B cell (primary cell): ENCODE measurements at regions not wholly inside any gene's neighbourhood (a gene's known extent, or its start where the extent isn't known, plus 50 kb on each side); places are given as distances from the start of the nearest gene placed in this dataset.

Experiments
- ATAC-seq: fragments of 200-7000 bp; cut with Tn5 transposase; one replicate; pipeline ENCODE4 v1.10.0; 2021; ENCODE audit warnings: low read depth, mild to moderate bottlenecking, moderate number of reproducible peaks, moderate library complexity
- CTCF ChIA-PET: fragments of 350-600 bp; sonication (Branson Sonifier 250); formaldehyde crosslinking; loops from one replicate; lab custom pipeline; 2021; ENCODE audit warnings: antibody characterized with exemption, inconsistent platforms; lab: Charles Lee
- POLR2A ChIA-PET: fragments of 350-600 bp; sonication (Branson Sonifier 250); formaldehyde crosslinking; loops from one replicate; lab custom pipeline; 2021; ENCODE audit warnings: antibody characterized with exemption; lab: Charles Lee
- DNase-seq: peaks from one replicate; pipeline ENCODE4 v3.0.0; 2013
- H2AFZ ChIP-seq: 2 replicates; pipeline ENCODE4 v1.6.1; 2012; ENCODE audit warnings: mild to moderate bottlenecking, low read depth, low read length; ENCODE audit not compliant: insufficient read depth, poor library complexity, severe bottlenecking
- H3K27ac ChIP-seq, 2 donors: 1 replicate in 1 of 2; 2 replicates in 1 of 2; pipeline ENCODE4 v1.5.1; 2012 to 2013; ENCODE audit warnings: low read length in 2 of 2, mild to moderate bottlenecking in 2 of 2, moderate library complexity in 1 of 2
- H3K27me3 ChIP-seq, 4 experiments: fragments of 200-600 bp in 1 of 4; sonication (generic) in 1 of 4; replicated peaks in 1 of 4; 1 replicate in 2 of 4; 2 replicates in 2 of 4; pipeline versions ENCODE4 v1.6.1 to v1.7.0; 2013 to 2016; ENCODE audit warnings: low read length in 3 of 4, mild to moderate bottlenecking in 2 of 4, mixed read lengths in 1 of 4, moderate library complexity in 1 of 4; ENCODE audit not compliant: insufficient read depth in 4 of 4, control insufficient read depth in 3 of 4; ENCODE audit errors: control extremely low read depth in 1 of 4
- H3K36me3 ChIP-seq, 2 experiments: replicated peaks in 1 of 2; 1 replicate in 1 of 2; 2 replicates in 1 of 2; pipeline versions ENCODE4 v1.6.1 to v1.7.1; 2013; ENCODE audit warnings: low read length in 1 of 2; ENCODE audit not compliant: insufficient read depth in 2 of 2, control insufficient read depth in 1 of 2; ENCODE audit errors: control extremely low read depth in 1 of 2, extremely low read depth in 1 of 2
- H3K4me1 ChIP-seq, 2 donors: fragments of 200-600 bp in 1 of 2; sonication (generic) in 1 of 2; 1 replicate in 1 of 2; 2 replicates in 1 of 2; pipeline versions ENCODE4 v1.5.1 to v1.6.1; 2013 to 2017; ENCODE audit warnings: low read length in 2 of 2; ENCODE audit not compliant: control insufficient read depth in 2 of 2, insufficient read depth in 2 of 2
- H3K4me2 ChIP-seq: replicated peaks from 2 replicates; pipeline ENCODE3; 2012; ENCODE audit warnings: mild to moderate bottlenecking, low read depth, low read length; ENCODE audit not compliant: poor library complexity, severe bottlenecking
- H3K4me3 ChIP-seq, 5 experiments: fragments of 200-600 bp in 1 of 5; sonication (generic) in 1 of 5; 1 replicate in 3 of 5; 2 replicates in 2 of 5; pipeline versions ENCODE4 v1.5.1 to v1.7.0; 2011 to 2016; ENCODE audit warnings: low read length in 4 of 5, mild to moderate bottlenecking in 4 of 5, low read depth in 2 of 5, control low read depth in 1 of 5, moderate library complexity in 1 of 5; ENCODE audit not compliant: insufficient read depth in 1 of 5; ENCODE audit errors: control extremely low read depth in 1 of 5, extremely low read depth in 1 of 5
- H3K79me2 ChIP-seq: fragments of 200-600 bp; sonication (generic); one replicate; pipeline ENCODE4 v1.6.0; 2016; ENCODE audit warnings: low read length; ENCODE audit not compliant: control insufficient read depth, insufficient read depth
- H3K9ac ChIP-seq: fragments of 200-600 bp; sonication (generic); 2 replicates; pipeline ENCODE4 v1.6.1; 2017; ENCODE audit warnings: mild to moderate bottlenecking, low read length, moderate library complexity
- H3K9me3 ChIP-seq, 3 donors: one replicate each; pipeline versions ENCODE4 v1.6.1 to v1.7.1; 2013; ENCODE audit warnings: low read length in 2 of 3; ENCODE audit not compliant: control insufficient read depth in 2 of 3, insufficient read depth in 1 of 3; ENCODE audit errors: control extremely low read depth in 1 of 3
- H4K20me1 ChIP-seq: 2 replicates; pipeline ENCODE4 v1.6.0; 2012; ENCODE audit warnings: mild to moderate bottlenecking, low read length; ENCODE audit not compliant: insufficient read depth, control insufficient read depth, poor library complexity, severe bottlenecking
- H3K27ac Mint-ChIP-seq: one replicate; pipeline ENCODE4 v1.8.0; 2021; ENCODE audit warnings: mixed read lengths
- H3K27me3 Mint-ChIP-seq: one replicate; pipeline ENCODE4 v1.8.0; 2021; ENCODE audit warnings: mixed read lengths
- H3K4me1 Mint-ChIP-seq: one replicate; pipeline ENCODE4 v1.8.0; 2021; ENCODE audit warnings: mixed read lengths
- H3K4me3 Mint-ChIP-seq: one replicate; pipeline ENCODE4 v1.8.0; 2021; ENCODE audit warnings: mixed read lengths
- H3K9me3 Mint-ChIP-seq: one replicate; pipeline ENCODE4 v1.8.0; 2022; ENCODE audit warnings: mixed read lengths; ENCODE audit not compliant: insufficient read depth
- EZH2 ChIP-seq: IDR thresholded peaks from 2 replicates; pipeline ENCODE4 v1.6.1; 2012; ENCODE audit warnings: borderline replicate concordance, low read depth, mild to moderate bottlenecking, moderate library complexity, low read length; ENCODE audit not compliant: insufficient read depth, poor library complexity, severe bottlenecking
- WGBS: methylation state at CpG from one replicate; pipeline ENCODE4 v1.1.5; 2013; ENCODE audit warnings: missing lambda C conversion rate; ENCODE audit not compliant: insufficient coverage; 5-methylcytosine and 5-hydroxymethylcytosine counted together
- intact Hi-C: fragments of 100-400 bp; cut with micrococcal nuclease; formaldehyde crosslinking; loops from one replicate; pipeline ENCODE4 v1.10.0; 2022
- TF ChIP-seq, protein P1 (sequence below): fragments of 200-600 bp; IDR thresholded peaks from one replicate; pipeline ENCODE4 v1.8.0; 2022; ENCODE audit warnings: antibody characterized with exemption, mild to moderate bottlenecking

DNA sequence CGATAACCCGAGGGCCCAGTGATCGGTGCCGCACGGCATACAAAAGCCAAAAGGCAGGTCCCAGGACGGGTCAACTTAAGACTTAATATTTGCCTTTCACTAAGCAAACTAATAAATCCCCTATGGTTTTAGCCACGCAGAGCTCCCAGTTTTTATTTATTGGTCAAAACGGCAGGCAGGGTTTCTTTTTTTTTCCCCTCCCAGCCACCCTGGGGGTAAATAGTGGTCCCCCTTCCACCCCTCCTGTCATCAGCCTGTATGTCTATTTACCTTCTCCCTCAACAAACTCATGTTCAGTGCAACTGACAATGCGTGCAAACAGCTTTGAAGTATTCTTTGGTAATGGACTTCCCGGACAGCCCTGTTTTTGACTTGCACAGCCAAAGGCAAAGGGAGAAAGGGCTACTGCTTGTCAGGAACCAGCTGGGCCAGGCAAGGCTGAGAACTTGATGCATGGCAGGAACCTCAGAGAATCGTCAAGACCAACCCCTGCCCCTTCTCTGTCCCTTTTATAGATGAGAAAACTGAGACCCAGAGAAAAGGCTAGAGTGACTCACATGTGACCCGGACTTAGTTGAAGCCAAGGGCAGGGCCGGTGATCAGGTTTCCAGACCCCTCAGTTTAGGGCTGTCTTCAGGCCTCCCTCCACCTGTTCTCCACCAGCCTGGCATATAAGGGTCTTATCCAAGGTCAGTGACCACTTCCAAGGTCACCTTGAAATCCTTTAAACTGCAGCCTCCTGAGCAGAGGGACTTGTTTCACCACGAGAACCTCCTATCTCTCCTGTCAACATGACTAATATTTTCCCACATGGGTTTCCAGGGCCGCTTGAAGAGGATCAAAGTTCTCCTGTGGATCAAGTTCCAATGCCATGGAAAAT lies 279.0 kb downstream of the SOX9 start:
- no peaks in the 10 kb centered on the region for H3K79me2 ChIP-seq
- Mint-ChIP-seq H3K4me3 (no peak overlapping the region), H3K9me3 (no peaks in the 10 kb centered on the region), H3K4me1 (no peaks in the 10 kb centered on the region), H3K27ac (no peak overlapping the region), H3K27me3 (peaks cover 3% of the 10 kb centered on the region)
- no peaks in the 10 kb centered on the region for H4K20me1 ChIP-seq
- no peak overlapping the region for H3K4me3 ChIP-seq
- intact Hi-C loops = no loop called here
- no peak overlapping the region for H3K4me2 ChIP-seq
- no peak overlapping the region for H3K9ac ChIP-seq
- DNase-seq (no peak), ATAC-seq (no peak)
- H3K36me3 ChIP-seq = no peaks in the 10 kb centered on the region
- H3K4me1 ChIP-seq = no peaks in the 10 kb centered on the region
- POLR2A ChIA-PET = no interaction called here
- H3K9me3 ChIP-seq = peaks cover 0 to 13% (median 0%) of the 10 kb centered on the region in 3 donors
- no peak overlapping the region for H3K27ac ChIP-seq
- no peak for TF ChIP-seq EZH2
- TF ChIP-seq, protein P1, sequence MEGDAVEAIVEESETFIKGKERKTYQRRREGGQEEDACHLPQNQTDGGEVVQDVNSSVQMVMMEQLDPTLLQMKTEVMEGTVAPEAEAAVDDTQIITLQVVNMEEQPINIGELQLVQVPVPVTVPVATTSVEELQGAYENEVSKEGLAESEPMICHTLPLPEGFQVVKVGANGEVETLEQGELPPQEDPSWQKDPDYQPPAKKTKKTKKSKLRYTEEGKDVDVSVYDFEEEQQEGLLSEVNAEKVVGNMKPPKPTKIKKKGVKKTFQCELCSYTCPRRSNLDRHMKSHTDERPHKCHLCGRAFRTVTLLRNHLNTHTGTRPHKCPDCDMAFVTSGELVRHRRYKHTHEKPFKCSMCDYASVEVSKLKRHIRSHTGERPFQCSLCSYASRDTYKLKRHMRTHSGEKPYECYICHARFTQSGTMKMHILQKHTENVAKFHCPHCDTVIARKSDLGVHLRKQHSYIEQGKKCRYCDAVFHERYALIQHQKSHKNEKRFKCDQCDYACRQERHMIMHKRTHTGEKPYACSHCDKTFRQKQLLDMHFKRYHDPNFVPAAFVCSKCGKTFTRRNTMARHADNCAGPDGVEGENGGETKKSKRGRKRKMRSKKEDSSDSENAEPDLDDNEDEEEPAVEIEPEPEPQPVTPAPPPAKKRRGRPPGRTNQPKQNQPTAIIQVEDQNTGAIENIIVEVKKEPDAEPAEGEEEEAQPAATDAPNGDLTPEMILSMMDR = no peak
- H2AFZ ChIP-seq = no peak overlapping the region
- WGBS = 96% methylated on average over 9 of the region's 15 CpGs
- H3K27me3 ChIP-seq = no peaks in the 10 kb centered on the region
- CTCF ChIA-PET = no interaction called here

DNA sequence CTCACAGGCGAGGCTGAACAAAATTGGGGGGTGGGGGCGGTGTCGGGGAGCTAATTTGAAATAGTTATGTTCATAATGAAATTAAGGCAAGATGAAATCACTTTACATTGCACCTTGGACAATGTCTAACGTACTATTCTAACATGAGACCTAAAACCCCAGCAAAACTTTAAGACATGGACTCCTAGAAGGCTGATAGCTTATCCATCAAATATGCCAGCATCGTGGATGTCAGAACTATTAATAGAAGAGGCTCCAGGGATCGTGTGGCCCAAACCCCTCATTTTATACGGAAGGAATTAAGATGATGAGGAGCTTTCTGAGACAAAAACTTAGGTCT lies 279.6 kb downstream of the SOX9 start:
- no peak overlapping the region for H3K27ac ChIP-seq
- intact Hi-C loops = no loop called here
- Mint-ChIP-seq H3K9me3 (no peaks in the 10 kb centered on the region), H3K27ac (no peak overlapping the region), H3K4me1 (no peaks in the 10 kb centered on the region), H3K27me3 (peaks cover 3% of the 10 kb centered on the region), H3K4me3 (no peak overlapping the region)
- ATAC-seq = no peak
- POLR2A ChIA-PET = no interaction called here
- no peak for TF ChIP-seq EZH2
- TF ChIP-seq, protein P1 = no peak
- H4K20me1 ChIP-seq = no peaks in the 10 kb centered on the region
- no peaks in the 10 kb centered on the region for H3K27me3 ChIP-seq
- no peaks in the 10 kb centered on the region for H3K79me2 ChIP-seq
- H3K36me3 ChIP-seq = no peaks in the 10 kb centered on the region
- H3K9me3 ChIP-seq = peaks cover 0 to 9% (median 0%) of the 10 kb centered on the region in 3 donors
- CTCF ChIA-PET = no interaction called here
- H3K9ac ChIP-seq = no peak overlapping the region
- H3K4me1 ChIP-seq = no peaks in the 10 kb centered on the region
- WGBS = 100% methylated on average over 1 of the region's 7 CpGs
- no peak overlapping the region for H3K4me2 ChIP-seq
- no peak for DNase-seq
- H3K4me3 ChIP-seq = no peak overlapping the region
- no peak overlapping the region for H2AFZ ChIP-seq
